ENCODE measurements at regions not wholly inside any gene's neighbourhood (a gene's known extent, or its start where the extent isn't known, plus 50 kb on each side); places are given as distances from the start of the nearest gene placed in this dataset.

DNA sequence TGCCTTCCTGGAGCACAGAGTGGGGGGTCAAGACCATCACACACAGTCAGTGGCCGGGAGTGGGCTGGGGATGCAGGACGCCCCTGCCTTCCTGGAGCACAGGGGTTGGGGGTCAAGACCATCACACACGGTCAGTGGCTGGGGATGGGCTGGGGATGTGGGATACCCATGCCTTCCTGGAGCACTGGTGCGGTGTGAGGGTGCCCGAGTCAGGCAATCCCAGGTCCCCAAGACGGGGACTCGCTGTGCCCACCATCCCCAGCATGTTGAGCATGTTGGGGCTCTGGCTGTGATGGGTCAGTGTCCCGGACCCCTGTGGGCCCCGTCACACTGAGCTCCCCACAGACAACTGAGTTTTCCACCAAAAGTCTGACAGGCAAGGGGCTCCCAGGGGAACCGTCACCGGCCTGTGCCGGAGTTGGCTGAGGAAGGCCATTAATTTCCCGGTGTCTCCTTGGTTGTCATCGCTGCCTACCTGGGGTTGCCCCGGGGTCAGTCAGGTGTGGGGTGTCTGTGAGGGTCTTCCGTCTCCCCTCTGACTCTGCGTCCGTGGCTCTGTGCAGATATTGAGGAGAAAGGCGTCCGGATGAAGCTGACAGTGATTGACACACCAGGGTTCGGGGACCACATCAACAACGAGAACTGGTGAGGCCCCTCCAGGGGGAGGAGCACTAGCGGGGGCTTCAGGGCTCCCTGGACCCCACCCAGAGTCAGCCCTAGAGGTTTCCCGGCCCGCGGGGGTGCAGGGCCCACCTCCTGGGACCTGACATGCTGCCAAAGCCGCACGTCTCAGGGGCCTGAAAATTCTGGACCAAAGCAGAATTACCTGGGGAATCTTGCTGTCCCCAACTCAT lies 347.1 kb downstream of the SEC14L1 start:
- ChIA-PET CTCF (no interaction called here), POLR2A (no interaction called here)
- no peak for TF ChIP-seq CTCF (IDR thresholded peaks at IDR 0.05; ENCODE audit: insufficient read depth, low read length, missing control alignments)
- no peak for DNase-seq (ENCODE audit: low read depth, low spot score)
- H3K4me3 ChIP-seq (ENCODE audit: low read depth, low read length) = no peak overlapping the region

GRCh38 chr17:77488531-77489238 lies 347.9 kb downstream of the SEC14L1 start:
- TF ChIP-seq CTCF (IDR thresholded peaks at IDR 0.05; ENCODE audit: insufficient read depth, low read length, missing control alignments) = no peak
- ChIA-PET CTCF (interaction anchor here (1.3 kb wide), 1 partner anchor 12 kb away, joined by 3 read pairs; no protein-coding TSS in a partner anchor), POLR2A (no interaction called here)
- DNase-seq (ENCODE audit: low read depth, low spot score) = no peak
- H3K4me3 ChIP-seq (ENCODE audit: low read depth, low read length) = no peak overlapping the region

DNA sequence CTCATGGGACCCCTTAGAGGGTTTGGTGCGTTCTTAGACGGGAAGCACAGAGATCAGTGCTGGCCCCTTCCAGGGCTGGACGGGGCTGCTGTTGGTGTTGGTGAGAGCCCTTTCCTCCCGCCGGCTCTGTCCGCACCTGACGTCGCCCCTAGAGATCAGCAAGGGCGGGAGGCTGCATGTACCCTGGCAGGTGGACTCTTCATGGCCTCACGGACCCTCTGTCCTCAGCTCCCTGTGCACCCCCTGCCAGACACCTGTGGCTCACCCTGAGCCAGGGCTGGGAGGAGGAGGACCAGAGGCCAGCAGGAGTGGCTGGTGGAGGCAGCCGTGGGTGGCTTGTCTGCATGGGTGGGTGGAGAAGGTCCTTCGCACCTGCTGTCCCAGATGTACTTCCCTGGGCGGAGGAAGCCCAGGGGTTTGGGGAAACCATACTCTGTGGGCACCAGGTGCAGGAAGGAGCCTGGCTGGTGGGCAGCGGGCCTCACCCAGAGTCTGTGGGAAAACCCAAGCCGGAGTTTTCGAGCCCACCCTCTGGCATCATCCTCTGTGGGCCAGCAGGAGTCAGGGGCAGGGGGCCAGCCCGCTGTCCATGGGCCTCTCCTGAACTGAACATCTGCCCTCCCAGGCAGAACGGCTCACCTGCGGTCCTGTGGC lies 348.6 kb downstream of the SEC14L1 start:
- ChIA-PET CTCF (interaction anchor here (1.3 to 2.1 kb wide), 2 partner anchors 13 to 60 kb away, joined by 3 to 11 read pairs; no protein-coding TSS in a partner anchor), POLR2A (no interaction called here)
- DNase-seq (ENCODE audit: low read depth, low spot score) = no peak
- no peak for TF ChIP-seq CTCF (IDR thresholded peaks at IDR 0.05; ENCODE audit: insufficient read depth, low read length, missing control alignments)
- no peak overlapping the region for H3K4me3 ChIP-seq (ENCODE audit: low read depth, low read length)

DNA sequence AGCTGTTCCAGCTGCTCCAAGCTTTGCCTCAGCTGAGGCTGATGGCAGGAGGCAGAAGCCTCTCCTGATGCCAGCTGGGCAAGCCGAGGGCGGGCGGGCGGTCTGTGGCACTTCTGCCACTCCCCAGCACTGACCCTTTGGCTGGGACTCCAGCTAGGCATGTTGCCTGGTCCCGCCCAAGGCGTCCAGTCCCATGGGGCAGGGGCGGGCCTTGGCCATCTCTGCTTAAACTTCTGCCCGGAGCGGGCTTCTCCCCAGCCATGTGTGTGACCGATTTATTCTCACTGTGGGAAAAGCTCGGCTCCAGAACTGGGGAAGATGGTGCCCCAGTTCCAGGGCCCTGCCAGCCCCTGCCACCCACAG lies 349.1 kb downstream of the SEC14L1 start:
- no peak for TF ChIP-seq CTCF (IDR thresholded peaks at IDR 0.05; ENCODE audit: insufficient read depth, low read length, missing control alignments)
- ChIA-PET CTCF (interaction anchor here (0.9 to 2.1 kb wide), 3 partner anchors 13 to 163 kb away, joined by 3 to 11 read pairs (median 3); no protein-coding TSS in a partner anchor), POLR2A (interaction anchor here (1.3 kb wide), 1 partner anchor 60 kb away, joined by 3 read pairs; no protein-coding TSS in a partner anchor)
- DNase-seq (ENCODE audit: low read depth, low spot score) = no peak
- no peak overlapping the region for H3K4me3 ChIP-seq (ENCODE audit: low read depth, low read length)

DNA sequence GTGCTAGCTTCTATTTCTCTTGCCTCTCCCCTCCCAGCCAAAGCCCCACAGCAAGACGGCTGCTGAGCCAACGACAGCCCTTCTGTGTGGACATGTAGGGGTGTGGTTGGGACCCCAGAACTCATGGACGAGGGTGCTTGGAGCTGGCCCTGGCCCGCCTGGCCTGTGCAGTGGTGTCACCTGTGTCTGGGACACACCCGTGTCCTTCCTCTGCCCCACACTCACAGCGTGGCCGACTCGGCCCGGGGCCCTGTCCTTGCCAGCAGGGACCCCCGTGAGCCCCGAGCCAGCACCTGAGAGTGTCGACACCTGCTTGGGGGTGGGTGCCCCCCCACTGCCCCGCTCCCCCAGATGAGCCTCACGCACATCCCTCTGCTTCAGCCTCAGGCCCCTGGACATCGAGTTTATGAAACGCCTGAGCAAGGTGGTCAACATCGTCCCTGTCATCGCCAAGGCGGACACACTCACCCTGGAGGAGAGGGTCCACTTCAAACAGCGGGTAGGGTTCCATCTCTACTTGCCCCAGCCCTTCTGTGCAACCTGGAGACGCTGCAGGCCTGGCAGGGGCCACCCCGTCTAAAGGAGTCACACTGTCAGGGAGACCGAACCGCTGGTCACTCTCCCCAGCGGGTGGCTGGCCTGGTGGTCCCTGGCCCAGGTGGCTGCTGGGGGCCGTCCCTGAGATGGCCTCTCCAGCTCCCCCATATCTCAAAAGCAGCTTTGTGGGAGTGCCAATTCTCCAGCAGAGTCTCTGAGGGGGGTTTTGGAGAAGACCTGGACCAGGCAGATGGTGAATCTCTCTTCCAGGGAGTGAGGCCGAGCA lies 349.8 kb downstream of the SEC14L1 start:
- no peak for TF ChIP-seq CTCF (IDR thresholded peaks at IDR 0.05; ENCODE audit: insufficient read depth, low read length, missing control alignments)
- CTCF ChIA-PET = interaction anchor here (0.7 to 2.1 kb wide), 4 partner anchors 54 to 164 kb away, joined by 3 to 11 read pairs (median 3); no protein-coding TSS in a partner anchor
- POLR2A ChIA-PET = interaction anchor here (1.3 kb wide), 1 partner anchor 61 kb away, joined by 3 read pairs; no protein-coding TSS in a partner anchor
- no peak for DNase-seq (ENCODE audit: low read depth, low spot score)
- no peak overlapping the region for H3K4me3 ChIP-seq (ENCODE audit: low read depth, low read length)

Data from AG04449 (cell line).